ENCODE measurements at regions not wholly inside any gene's neighbourhood (a gene's known extent, or its start where the extent isn't known, plus 50 kb on each side); places are given as distances from the start of the nearest gene placed in this dataset.

GRCh38 chr16:88306411-88306810 lies 76.3 kb upstream of the ZNF469 start:
- no peak for TF ChIP-seq CTCF (conservative IDR thresholded peaks at IDR 0.05; ENCODE audit: low read length)
- no peak for TF ChIP-seq EZH2phosphoT487 (IDR thresholded peaks at IDR 0.05; ENCODE audit: borderline replicate concordance, low read depth, low read length)

Measured in OCI-LY7 (cell line).